SK-N-MC (cell line): ENCODE measurements at regions not wholly inside any gene's neighbourhood (a gene's known extent, or its start where the extent isn't known, plus 50 kb on each side); places are given as distances from the start of the nearest gene placed in this dataset.

Experiments used
- DNase-seq: peaks from one replicate; pipeline ENCODE4 v3.0.0-alpha.2; 2011; ENCODE audit warnings: low read depth, low spot score
- H3K27ac ChIP-seq: fragments of 200-600 bp; sonication (generic); 2 replicates; pipeline ENCODE4 v1.5.1; 2016; ENCODE audit warnings: mixed run types
- H3K36me3 ChIP-seq: fragments of 200-600 bp; sonication (generic); 2 replicates; pipeline ENCODE4 v1.6.1; 2017; ENCODE audit warnings: antibody characterized with exemption, low read length, mixed read lengths; ENCODE audit not compliant: insufficient read depth
- H3K4me3 ChIP-seq: fragments of 200-600 bp; sonication (generic); 2 replicates; pipeline ENCODE4 v1.5.1; 2016
- H3K9ac ChIP-seq: fragments of 200-600 bp; sonication (generic); 2 replicates; pipeline ENCODE4 v1.8.0; 2017; ENCODE audit warnings: mixed run types, mixed read lengths; ENCODE audit not compliant: insufficient read length
- H3K9me3 ChIP-seq: fragments of 200-600 bp; sonication (generic); 2 replicates; pipeline ENCODE4 v1.6.1; 2017; ENCODE audit warnings: low read depth, mild to moderate bottlenecking, antibody characterized with exemption, low read length, moderate library complexity, mixed read lengths
- EZH2 ChIP-seq: fragments of 200-600 bp; sonication (generic); IDR thresholded peaks from one replicate; pipeline ENCODE4 v1.6.1; 2017; ENCODE audit warnings: antibody characterized with exemption
- FOXP2 ChIP-seq: optimal IDR thresholded peaks from 2 replicates; pipeline ENCODE3; 2011; ENCODE audit warnings: mild to moderate bottlenecking, moderate library complexity; ENCODE audit not compliant: insufficient read depth; ENCODE audit errors: extremely low read length, control extremely low read depth
- POLR2AphosphoS5 ChIP-seq: IDR thresholded peaks from 2 replicates; pipeline ENCODE4 v1.6.1; 2012; ENCODE audit warnings: mild to moderate bottlenecking, low read depth, low read length, borderline replicate concordance

GRCh38 chr9:18233776-18234445 is 240.0 kb upstream of the ADAMTSL1 start:
- Histone ChIP-seq H3K4me3 (no peak overlapping the region), H3K9me3 (no peaks in the 10 kb centered on the region), H3K9ac (no peak overlapping the region), H3K36me3 (no peaks in the 10 kb centered on the region), H3K27ac (no peak overlapping the region)
- DNase-seq, result no peak
- TF ChIP-seq FOXP2, result no peak
- no peak for TF ChIP-seq POLR2AphosphoS5
- TF ChIP-seq EZH2, result no peak

DNA sequence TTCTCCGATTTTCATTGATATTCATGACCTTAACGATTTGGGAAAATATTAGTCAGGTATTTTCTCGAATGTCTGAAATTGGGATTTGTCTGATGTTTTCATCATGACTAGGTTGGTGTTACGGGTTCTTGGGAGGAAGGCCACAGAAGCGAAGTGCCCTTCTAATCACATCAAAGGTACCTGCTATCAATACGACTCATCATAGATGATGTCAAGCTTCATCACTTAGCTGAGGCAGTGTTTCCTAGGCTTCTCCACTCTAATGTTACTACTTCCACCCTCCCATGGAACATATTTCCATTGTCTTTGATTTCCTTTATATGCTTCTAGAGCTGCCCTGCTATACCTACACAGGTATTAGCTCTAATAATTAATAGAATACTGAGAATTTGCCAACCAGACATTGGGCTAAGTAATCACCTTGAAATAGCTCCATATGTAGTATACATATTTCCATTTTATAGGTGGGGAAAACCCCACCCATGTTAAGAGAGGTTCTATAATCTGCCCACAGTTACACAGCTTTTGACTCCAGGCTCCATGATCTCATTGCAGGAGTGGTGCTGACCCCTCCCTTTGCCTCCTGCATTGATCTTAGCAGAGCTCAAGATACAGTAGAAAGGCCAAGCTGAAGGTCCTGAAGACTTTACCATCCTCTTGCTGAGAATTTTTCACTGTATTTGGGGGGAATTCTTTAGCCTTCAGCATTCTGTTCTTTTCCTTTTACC is 238.6 kb upstream of the ADAMTSL1 start:
- Histone ChIP-seq H3K36me3 (no peaks in the 10 kb centered on the region), H3K9ac (no peak overlapping the region), H3K9me3 (no peaks in the 10 kb centered on the region), H3K27ac (no peak overlapping the region), H3K4me3 (no peak overlapping the region)
- no peak for TF ChIP-seq POLR2AphosphoS5
- no peak for TF ChIP-seq FOXP2
- TF ChIP-seq EZH2, result no peak
- DNase-seq, result no peak

DNA sequence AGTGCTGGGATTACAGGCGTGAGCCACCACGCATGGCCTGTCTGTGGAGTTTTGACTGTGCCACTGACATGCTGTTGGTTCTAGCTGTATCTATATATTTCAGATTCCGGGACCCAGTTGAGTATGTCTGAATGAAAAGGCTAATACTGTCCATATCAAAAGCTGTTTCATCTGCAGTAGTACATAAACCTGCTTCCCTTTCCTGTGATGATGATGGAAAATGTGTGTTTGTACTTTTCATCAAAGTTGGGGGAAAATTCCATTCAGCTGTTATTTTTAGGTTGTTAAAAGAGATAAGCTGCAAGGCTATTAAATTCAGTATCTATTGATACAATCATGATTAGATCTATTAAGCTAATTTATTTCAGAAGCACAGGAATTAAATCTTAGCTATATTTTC is 237.6 kb upstream of the ADAMTSL1 start:
- H3K9ac ChIP-seq, result no peak overlapping the region
- H3K4me3 ChIP-seq, result no peak overlapping the region
- no peaks in the 10 kb centered on the region for H3K9me3 ChIP-seq
- no peak for TF ChIP-seq EZH2
- no peak overlapping the region for H3K27ac ChIP-seq
- H3K36me3 ChIP-seq, result no peaks in the 10 kb centered on the region
- DNase-seq, result no peak

GRCh38 chr9:18237776-18238175 is 236.2 kb upstream of the ADAMTSL1 start:
- no peak overlapping the region for H3K9ac ChIP-seq
- no peak overlapping the region for H3K27ac ChIP-seq
- H3K9me3 ChIP-seq, result no peaks in the 10 kb centered on the region
- no peaks in the 10 kb centered on the region for H3K36me3 ChIP-seq
- TF ChIP-seq FOXP2 (no peak), EZH2 (no peak), POLR2AphosphoS5 (no peak)
- H3K4me3 ChIP-seq, result no peak overlapping the region
- no peak for DNase-seq

DNA sequence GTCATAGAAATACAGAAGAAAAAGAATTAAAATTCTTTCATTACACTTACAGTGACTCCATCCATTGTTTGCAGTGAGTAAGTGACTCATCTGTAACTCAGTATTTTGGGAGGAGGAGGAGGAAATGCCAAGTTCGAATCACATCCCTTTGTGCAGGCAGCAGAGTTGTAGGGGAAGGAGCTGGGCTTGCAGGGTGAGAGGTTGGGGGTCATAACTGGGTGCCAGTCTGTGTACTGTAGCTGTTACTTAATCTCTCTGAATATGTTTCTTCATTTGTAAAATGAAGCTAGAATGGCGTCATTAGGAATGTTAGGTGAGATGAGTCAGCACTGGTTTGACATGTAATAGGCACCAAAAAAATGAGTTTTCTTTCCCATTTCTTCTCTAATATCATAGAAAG is 235.7 kb upstream of the ADAMTSL1 start:
- H3K27ac ChIP-seq, result no peak overlapping the region
- H3K4me3 ChIP-seq, result no peak overlapping the region

GRCh38 chr9:18238752-18239447 is 235.1 kb upstream of the ADAMTSL1 start:
- no peak for TF ChIP-seq FOXP2
- TF ChIP-seq POLR2AphosphoS5, result no peak
- Histone ChIP-seq H3K27ac (no peak overlapping the region), H3K36me3 (no peaks in the 10 kb centered on the region), H3K4me3 (no peak overlapping the region), H3K9me3 (no peaks in the 10 kb centered on the region), H3K9ac (no peak overlapping the region)
- no peak for DNase-seq

More for the DNA sequence above, 235.7 kb upstream of the ADAMTSL1 start:
- TF ChIP-seq EZH2 (no peak), FOXP2 (no peak), POLR2AphosphoS5 (no peak)
- DNase-seq, result no peak
- Histone ChIP-seq H3K9me3 (no peaks in the 10 kb centered on the region), H3K36me3 (no peaks in the 10 kb centered on the region), H3K9ac (no peak overlapping the region)

DNA sequence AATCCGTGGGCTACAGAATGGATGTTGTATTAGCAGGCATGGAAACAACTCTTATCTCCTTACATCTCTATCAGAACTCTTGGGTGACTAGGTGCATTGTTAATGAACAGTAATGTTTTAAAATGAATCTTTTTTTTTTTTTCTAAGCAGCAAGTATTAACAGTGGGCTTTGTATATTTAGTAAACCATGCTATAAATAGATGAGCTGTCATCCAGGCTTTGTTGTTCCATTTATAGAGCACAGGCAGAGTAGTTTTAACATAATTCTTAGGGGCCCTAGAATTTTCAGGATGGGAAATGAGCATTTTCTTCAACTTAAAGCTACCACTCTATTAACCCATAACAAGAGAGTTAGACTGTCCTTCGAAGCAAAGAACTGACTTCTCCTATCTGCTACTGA is 233.7 kb upstream of the ADAMTSL1 start:
- Histone ChIP-seq H3K9me3 (no peaks in the 10 kb centered on the region), H3K4me3 (no peak overlapping the region), H3K36me3 (no peaks in the 10 kb centered on the region), H3K9ac (no peak overlapping the region), H3K27ac (no peak overlapping the region)
- DNase-seq, result no peak
- no peak for TF ChIP-seq FOXP2
- no peak for TF ChIP-seq POLR2AphosphoS5
- no peak for TF ChIP-seq EZH2

GRCh38 chr9:18245911-18246310 is 228.0 kb upstream of the ADAMTSL1 start:
- TF ChIP-seq EZH2, result no peak
- peak; percentile 48 for TF ChIP-seq FOXP2
- peak; percentile 26; the same call in 1 of the 2 replicates for TF ChIP-seq POLR2AphosphoS5
- H3K4me3 ChIP-seq, result peak overlapping the region; percentile 42
- peak; percentile 84 for DNase-seq
- H3K27ac ChIP-seq, result no peak overlapping the region
- no peaks in the 10 kb centered on the region for H3K36me3 ChIP-seq
- H3K9ac ChIP-seq, result no peak overlapping the region
- H3K9me3 ChIP-seq, result no peaks in the 10 kb centered on the region
